ENCODE measurements at regions not wholly inside any gene's neighbourhood (a gene's known extent, or its start where the extent isn't known, plus 50 kb on each side); places are given as distances from the start of the nearest gene placed in this dataset.

- FAIRE-seq: no peak
- Histone ChIP-seq H3K4me2 (ENCODE audit: low read length) (no peak overlapping the region), H3K36me3 (ENCODE audit: insufficient read depth, low read length) (no peaks in the 10 kb centered on the region), H3K9me3 (ENCODE audit: insufficient read depth, low read depth, low read length) (no peaks in the 10 kb centered on the region), H3K79me2 (ENCODE audit: insufficient read depth, low read length) (no peaks in the 10 kb centered on the region), H3K4me3 (ENCODE audit: insufficient read depth, low read depth, low read length) (no peak overlapping the region), H3K4me1 (ENCODE audit: insufficient read depth, low read length) (no peaks in the 10 kb centered on the region), H4K20me1 (ENCODE audit: insufficient read depth, low read length) (no peaks in the 10 kb centered on the region), H2AFZ (ENCODE audit: low read depth, low read length) (no peak overlapping the region), H3K9ac (ENCODE audit: low read length) (no peak overlapping the region), H3K27ac (ENCODE audit: low read depth, low read length) (no peak overlapping the region), H3K27me3 (ENCODE audit: insufficient read depth, low read length) (peaks cover 3% of the 10 kb centered on the region)
- peaks cover 6% of the 10 kb centered on the region for H3K36me3 Mint-ChIP-seq (ENCODE audit: low read depth, unreplicated experiment)
- H3K27me3 Mint-ChIP-seq (ENCODE audit: low read depth, unreplicated experiment): peaks cover 6% of the 10 kb centered on the region
- H3K4me3 Mint-ChIP-seq (ENCODE audit: unreplicated experiment): no peak overlapping the region
- H3K27ac Mint-ChIP-seq (ENCODE audit: unreplicated experiment): no peak overlapping the region
- TF ChIP-seq EZH2 (IDR thresholded peaks at IDR 0.05; ENCODE audit: insufficient read depth, low read length) (no peak), CTCF (IDR thresholded peaks at IDR 0.05; ENCODE audit: insufficient read depth, low read depth, low read length) (no peak)
- no peak for DNase-seq (ENCODE audit: low read depth)
- H3K4me1 Mint-ChIP-seq (ENCODE audit: low read depth, unreplicated experiment): no peaks in the 10 kb centered on the region
- H3K9me3 Mint-ChIP-seq (ENCODE audit: unreplicated experiment): peaks cover 17% of the 10 kb centered on the region
Measured at GRCh38 chr11:70768346-70769095, 370.2 kb downstream of the CTTN start.

GRCh38 chr11:70769106-70769505, 370.8 kb downstream of the CTTN start:
- H3K36me3 ChIP-seq (ENCODE audit: insufficient read depth, low read length): no peaks in the 10 kb centered on the region
- H3K9me3 ChIP-seq (ENCODE audit: insufficient read depth, low read depth, low read length): no peaks in the 10 kb centered on the region
- H3K4me1 Mint-ChIP-seq (ENCODE audit: low read depth, unreplicated experiment): no peaks in the 10 kb centered on the region
- H3K4me3 Mint-ChIP-seq (ENCODE audit: unreplicated experiment): no peak overlapping the region
- peaks cover 6% of the 10 kb centered on the region for H3K36me3 Mint-ChIP-seq (ENCODE audit: low read depth, unreplicated experiment)
- no peaks in the 10 kb centered on the region for H3K79me2 ChIP-seq (ENCODE audit: insufficient read depth, low read length)
- H4K20me1 ChIP-seq (ENCODE audit: insufficient read depth, low read length): no peaks in the 10 kb centered on the region
- H3K4me3 ChIP-seq (ENCODE audit: insufficient read depth, low read depth, low read length): no peak overlapping the region
- no peak overlapping the region for H3K4me2 ChIP-seq (ENCODE audit: low read length)
- FAIRE-seq: no peak
- H3K27ac ChIP-seq (ENCODE audit: low read depth, low read length): no peak overlapping the region
- H3K27me3 Mint-ChIP-seq (ENCODE audit: low read depth, unreplicated experiment): peaks cover 5% of the 10 kb centered on the region
- peaks cover 20% of the 10 kb centered on the region for H3K9me3 Mint-ChIP-seq (ENCODE audit: unreplicated experiment)
- TF ChIP-seq CTCF (IDR thresholded peaks at IDR 0.05; ENCODE audit: insufficient read depth, low read depth, low read length) (no peak), EZH2 (IDR thresholded peaks at IDR 0.05; ENCODE audit: insufficient read depth, low read length) (no peak)
- no peak overlapping the region for H3K9ac ChIP-seq (ENCODE audit: low read length)
- H3K4me1 ChIP-seq (ENCODE audit: insufficient read depth, low read length): no peaks in the 10 kb centered on the region
- H3K27ac Mint-ChIP-seq (ENCODE audit: unreplicated experiment): no peak overlapping the region
- H3K27me3 ChIP-seq (ENCODE audit: insufficient read depth, low read length): peaks cover 3% of the 10 kb centered on the region
- no peak for DNase-seq (ENCODE audit: low read depth)
- H2AFZ ChIP-seq (ENCODE audit: low read depth, low read length): no peak overlapping the region

- Mint-ChIP-seq H3K27me3 (ENCODE audit: low read depth, unreplicated experiment) (peaks cover 4% of the 10 kb centered on the region), H3K9me3 (ENCODE audit: unreplicated experiment) (peaks cover 20% of the 10 kb centered on the region), H3K36me3 (ENCODE audit: low read depth, unreplicated experiment) (peaks cover 6% of the 10 kb centered on the region), H3K4me1 (ENCODE audit: low read depth, unreplicated experiment) (no peaks in the 10 kb centered on the region), H3K4me3 (ENCODE audit: unreplicated experiment) (no peak overlapping the region), H3K27ac (ENCODE audit: unreplicated experiment) (no peak overlapping the region)
- Histone ChIP-seq H2AFZ (ENCODE audit: low read depth, low read length) (no peak overlapping the region), H3K4me1 (ENCODE audit: insufficient read depth, low read length) (no peaks in the 10 kb centered on the region), H3K27me3 (ENCODE audit: insufficient read depth, low read length) (peaks cover 3% of the 10 kb centered on the region), H3K36me3 (ENCODE audit: insufficient read depth, low read length) (no peaks in the 10 kb centered on the region), H3K9ac (ENCODE audit: low read length) (no peak overlapping the region), H3K79me2 (ENCODE audit: insufficient read depth, low read length) (no peaks in the 10 kb centered on the region), H3K4me2 (ENCODE audit: low read length) (no peak overlapping the region), H3K9me3 (ENCODE audit: insufficient read depth, low read depth, low read length) (no peaks in the 10 kb centered on the region), H3K27ac (ENCODE audit: low read depth, low read length) (no peak overlapping the region), H4K20me1 (ENCODE audit: insufficient read depth, low read length) (no peaks in the 10 kb centered on the region), H3K4me3 (ENCODE audit: insufficient read depth, low read depth, low read length) (no peak overlapping the region)
- FAIRE-seq (no peak), DNase-seq (ENCODE audit: low read depth) (no peak)
- TF ChIP-seq CTCF (IDR thresholded peaks at IDR 0.05; ENCODE audit: insufficient read depth, low read depth, low read length) (no peak), EZH2 (IDR thresholded peaks at IDR 0.05; ENCODE audit: insufficient read depth, low read length) (no peak)
Measured at GRCh38 chr11:70769521-70769920, 371.2 kb downstream of the CTTN start.
